ENCODE measurements at regions not wholly inside any gene's neighbourhood (a gene's known extent, or its start where the extent isn't known, plus 50 kb on each side); places are given as distances from the start of the nearest gene placed in this dataset.

- TF ChIP-seq CTCF (IDR thresholded peaks at IDR 0.05) (no peak), POLR2A (IDR thresholded peaks at IDR 0.05) (no peak)
Measured at GRCh38 chr1:56336982-56337381, 242.4 kb downstream of the PLPP3 start.

All from lower leg skin (tissue), 3 donors.